NCI-H1436 treated with DMSO at 0.1 percent for 48 hours (cell line): ENCODE measurements at regions not wholly inside any gene's neighbourhood (a gene's known extent, or its start where the extent isn't known, plus 50 kb on each side); places are given as distances from the start of the nearest gene placed in this dataset.
"Not testable (repeated sequence)": the region's sequence is repeated elsewhere in the genome, so short reads cannot be mapped to it uniquely, and the experiment has no call there.

Experiments
- DNase-seq: peaks from one replicate; lab custom pipeline; 2025; lab: John Stamatoyannopoulos, UW

DNA sequence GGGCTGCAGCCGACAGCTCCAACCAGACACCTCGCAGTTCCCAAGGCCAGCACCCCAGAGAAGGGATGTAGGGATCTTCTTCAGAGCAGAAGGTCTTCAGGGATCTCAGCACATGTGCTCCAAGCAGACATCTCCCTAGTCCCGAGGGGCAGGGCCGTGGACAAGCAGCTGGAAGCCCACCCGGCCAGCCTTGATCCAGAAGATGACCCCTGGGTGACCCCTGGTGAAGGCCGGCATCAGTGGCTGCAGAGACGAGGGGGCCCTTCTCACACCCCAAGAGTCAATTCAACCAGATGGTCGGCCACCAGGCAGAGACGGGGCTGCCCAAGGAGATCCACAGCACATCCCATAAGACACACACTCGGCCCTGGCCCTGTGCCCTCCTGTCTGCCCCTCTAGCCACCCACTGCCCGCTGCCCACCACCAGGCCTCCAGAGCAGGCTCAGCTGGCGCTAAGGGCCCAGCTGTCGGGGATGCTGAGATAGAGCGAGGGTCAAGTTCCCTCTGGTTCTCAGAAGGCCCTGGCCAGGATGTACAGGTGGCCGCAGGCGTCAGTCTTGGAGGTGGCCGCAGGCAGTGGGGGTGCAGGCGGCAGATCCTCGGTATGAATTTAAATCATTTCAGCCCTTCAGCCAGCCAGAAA, 168.3 kb downstream of the BRD1 start:
- no peak for DNase-seq

- no peak for DNase-seq
Measured at GRCh38 chr22:49658902-49659280, 168.8 kb downstream of the BRD1 start.

DNA sequence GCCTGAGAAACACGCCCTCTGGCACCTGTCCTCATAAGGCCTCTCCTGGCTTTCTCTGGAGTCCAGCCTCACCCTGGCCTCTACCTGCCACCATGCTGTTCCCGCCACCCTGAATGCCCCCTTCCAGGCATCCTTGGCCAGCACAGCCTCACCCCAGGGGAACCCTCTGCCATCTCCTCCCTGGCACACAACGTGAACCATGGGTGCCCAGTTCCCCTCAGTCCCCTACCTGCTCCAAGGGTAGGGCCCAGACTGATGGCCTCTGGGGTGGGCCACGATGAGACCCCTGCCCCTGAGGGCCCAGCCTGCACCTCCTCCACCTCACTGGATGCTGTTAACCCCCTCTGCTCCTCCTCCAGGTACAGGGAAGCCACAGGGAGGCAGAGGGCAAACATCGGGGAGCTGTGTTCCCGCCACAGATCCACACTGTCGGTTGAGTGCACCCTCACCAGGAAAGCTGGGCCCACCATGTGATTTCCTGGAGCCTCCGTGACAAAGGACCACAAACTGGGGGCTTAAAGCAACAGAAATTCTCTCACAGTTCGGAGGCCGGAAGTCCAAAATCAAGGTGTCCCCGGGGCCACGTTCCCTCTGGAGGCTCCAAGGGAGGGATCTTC, 169.6 kb downstream of the BRD1 start:
- DNase-seq = no peak

DNA sequence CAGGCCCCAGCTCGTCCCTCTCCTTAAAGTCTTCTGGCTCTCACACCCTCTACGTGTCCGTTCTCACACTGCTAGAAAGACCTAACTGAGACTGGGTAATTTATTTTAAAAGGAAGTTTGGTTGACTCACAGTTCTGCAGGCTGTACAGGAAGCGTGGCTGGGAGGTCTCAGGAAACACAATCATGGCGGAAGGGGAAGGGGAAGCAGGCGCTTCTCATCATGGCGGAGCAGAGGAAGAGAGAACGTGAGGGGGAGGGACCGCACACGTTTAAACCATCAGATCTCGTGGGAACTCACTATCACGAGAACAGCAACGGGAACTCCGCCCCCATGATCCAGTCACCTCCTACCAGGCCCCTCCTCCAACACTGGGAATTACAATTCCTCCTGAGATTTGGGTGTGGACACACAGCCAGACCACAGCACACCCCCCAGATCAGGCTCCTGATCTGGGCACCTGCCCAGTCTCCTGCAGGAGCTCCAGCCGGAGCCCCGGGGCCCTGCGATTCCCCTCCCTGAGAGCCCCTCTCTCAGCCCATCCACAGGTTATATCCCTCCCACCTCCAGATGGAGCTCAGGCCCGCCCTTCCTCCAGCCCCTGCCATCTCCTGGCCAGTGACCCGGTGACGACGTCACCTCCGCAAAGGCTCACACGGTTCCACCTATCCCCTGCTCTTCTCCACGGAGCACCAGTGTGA, 170.2 kb downstream of the BRD1 start:
- DNase-seq = no peak

DNA sequence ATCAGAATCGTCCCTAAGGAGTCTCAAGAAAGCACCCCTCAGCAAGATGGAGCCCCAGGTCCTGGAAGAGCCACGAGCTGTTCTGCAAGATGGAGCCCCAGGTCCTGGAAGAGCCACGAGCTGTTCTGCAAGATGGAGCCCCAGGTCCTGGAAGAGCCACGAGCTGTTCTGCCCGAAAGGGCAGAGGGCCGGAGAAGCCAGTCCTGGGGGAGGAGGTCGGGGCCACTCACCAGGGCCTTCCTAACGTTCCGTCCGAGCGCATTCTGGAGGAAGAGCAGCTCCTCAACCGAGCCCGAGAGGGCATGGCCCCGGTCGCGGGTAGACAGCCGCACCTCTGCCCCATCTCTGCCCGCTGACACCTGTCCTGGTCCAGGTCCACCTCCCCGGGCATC, 170.8 kb downstream of the BRD1 start:
- DNase-seq = not testable (repeated sequence)

GRCh38 chr22:49656291-49656851, 171.3 kb downstream of the BRD1 start:
- no peak for DNase-seq

GRCh38 chr22:49655168-49655812, 172.4 kb downstream of the BRD1 start:
- DNase-seq = no peak

DNA sequence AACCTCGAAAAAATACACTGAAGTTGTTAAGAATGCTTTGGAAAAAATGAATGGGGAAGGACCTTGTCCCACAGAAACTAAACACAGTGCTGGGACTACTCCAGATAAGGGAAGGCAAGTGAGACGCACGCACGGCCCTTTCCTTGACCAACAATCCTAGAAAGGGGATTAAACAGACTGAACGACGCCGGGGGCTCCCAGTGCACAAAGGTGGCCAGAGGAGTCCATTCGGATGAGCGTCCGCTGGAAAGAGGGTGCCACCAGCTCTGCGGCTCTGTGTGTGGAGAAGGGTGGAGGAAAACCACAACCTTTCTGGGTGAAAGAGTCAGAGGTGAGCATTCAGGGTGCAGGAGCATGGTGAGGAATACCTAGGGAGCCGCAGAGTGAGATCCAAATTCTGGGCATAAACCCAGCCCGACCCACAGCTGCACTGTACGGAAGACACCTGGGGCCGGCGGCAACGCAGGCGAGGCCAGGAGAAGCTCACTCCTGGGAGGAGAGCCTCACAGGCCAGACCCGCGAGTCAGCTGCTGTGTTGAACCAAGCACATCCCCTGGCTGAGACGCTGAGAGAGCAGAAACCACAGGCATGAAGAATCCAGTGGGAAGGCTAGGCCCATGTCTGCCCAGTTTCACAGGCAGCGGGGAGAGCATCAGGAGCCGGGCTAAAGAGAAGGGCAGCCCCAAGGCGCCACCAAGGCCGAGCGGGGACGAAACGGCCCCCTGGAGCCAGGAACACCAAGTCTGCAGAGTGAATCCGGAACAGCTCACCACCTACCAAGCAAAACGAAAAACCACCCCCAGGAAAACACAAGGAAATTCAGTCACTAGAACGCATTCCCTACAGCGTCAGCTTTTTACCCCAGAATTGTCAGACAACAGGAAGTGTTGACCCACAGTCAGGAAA, 177.1 kb downstream of the BRD1 start:
- no peak for DNase-seq

GRCh38 chr22:49649166-49650068, 178.3 kb downstream of the BRD1 start:
- DNase-seq = no peak

DNA sequence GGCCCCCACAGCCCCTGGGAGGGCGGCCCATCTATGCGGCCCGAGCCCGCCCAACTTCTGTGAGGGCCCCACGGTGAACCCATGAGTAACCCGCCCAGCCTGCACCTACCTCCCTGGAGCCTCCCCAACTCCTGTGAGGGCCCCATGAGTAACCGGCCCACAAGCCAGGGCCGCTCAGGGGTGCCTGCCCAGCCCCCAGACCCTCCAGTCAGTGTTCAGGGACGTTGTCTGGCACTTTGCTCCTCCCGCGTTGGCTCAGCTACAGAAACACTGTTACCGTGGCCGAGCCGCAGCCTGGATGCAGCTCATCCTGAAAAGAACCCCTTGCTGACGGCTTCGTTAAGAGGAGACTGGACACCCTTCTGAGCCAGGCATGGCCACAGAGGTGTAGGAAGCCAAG, 179.6 kb downstream of the BRD1 start:
- DNase-seq = no peak

GRCh38 chr22:49647627-49648026, 180.0 kb downstream of the BRD1 start:
- no peak for DNase-seq

DNA sequence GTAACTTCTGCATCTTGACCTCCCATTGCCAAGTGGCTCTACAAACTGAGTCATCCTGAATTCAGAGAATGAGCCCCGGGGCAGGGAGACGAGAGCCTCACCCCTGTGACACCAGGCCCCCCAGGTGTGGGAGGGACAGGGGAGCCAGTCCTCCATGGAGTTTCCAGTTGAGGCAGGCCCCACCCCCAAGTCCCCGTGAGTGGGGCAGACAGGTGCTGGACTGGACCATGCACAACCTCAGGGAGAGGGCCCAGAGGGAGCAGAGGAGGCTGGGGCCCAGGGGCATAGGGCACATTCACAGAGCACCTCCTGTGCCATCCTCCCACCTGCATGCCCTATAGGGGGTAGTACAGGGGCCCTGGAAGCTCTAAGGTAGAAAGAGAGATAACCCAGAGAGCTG, 180.8 kb downstream of the BRD1 start:
- no peak for DNase-seq

DNA sequence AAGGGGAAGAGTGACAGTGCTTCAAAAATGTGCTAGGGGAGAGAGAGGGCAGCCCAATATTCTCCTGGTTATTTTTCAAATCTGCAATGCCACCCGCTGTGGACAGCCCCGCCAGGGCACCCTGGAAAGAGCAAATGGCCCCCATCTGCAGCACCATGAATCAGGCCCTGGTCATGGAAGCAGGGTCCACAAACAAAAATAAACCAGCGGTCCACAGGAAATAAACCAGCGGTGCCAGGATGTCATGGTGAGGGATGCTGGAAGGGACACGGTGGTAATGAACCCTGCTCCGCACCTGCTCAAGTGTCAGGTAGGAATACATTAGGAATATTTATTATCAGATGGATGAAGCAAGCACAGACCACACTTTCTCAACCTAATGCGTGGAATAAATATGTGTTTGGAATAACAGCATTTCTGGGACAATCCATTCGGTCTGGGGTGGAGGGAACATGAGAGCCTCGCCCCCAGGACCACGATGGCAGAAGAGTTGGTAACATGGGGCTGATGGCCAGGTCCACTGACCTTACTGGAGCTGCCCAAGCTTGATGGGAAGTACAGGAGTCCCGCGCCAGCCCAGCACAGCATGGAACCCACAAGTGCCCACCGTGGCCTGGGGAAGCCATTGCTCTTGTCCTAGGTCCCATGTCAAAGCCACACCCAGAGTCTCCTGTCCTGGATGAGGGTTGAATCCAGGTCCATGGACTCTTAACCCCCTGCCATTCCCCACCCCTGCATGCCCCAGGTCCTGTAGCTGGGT, 181.7 kb downstream of the BRD1 start:
- no peak for DNase-seq

- DNase-seq = no peak
Measured at GRCh38 chr22:49645257-49645656, 182.4 kb downstream of the BRD1 start.

GRCh38 chr22:49643998-49644397, 183.7 kb downstream of the BRD1 start:
- DNase-seq = no peak

- no peak for DNase-seq
Measured at GRCh38 chr22:49643466-49643865, 184.2 kb downstream of the BRD1 start.

DNA sequence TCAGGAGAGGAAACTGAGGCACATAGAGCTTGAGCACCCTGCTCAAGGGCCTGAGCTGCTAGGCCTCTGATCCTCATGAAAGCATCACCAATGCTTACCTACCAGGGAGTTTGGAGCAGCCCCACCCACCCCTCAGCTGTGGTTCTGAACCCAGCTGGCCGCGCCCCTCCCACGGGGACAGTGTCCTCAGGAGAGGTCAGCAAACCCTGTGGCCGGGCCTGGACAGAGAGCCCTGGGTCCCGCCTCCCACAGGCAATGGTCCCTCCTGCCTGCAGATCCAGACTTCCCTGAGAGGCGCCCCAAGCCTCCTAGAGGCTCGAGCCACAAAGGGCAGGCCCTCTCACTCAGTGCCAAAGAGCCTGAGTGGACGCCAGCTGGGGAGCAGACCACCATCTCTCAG, 184.9 kb downstream of the BRD1 start:
- no peak for DNase-seq

DNA sequence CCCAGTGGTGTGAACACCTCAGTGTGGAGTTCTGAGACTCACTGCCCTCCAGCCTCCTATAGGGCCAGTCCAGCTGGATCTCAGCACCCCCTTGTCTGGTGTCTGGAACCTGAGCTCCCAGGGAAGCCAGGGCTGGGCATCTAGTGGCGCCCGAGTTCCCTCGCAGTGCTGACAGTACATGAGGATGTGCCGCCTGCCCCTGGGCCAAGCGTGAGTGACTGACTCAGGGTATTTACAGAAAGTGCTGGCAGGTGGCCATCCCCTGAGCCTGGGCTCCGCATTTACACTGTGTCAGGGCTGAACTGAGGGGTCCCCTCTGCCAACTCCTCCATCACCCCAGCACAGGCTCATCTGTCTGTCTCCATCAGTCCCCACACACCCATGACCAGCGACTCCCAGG, 185.3 kb downstream of the BRD1 start:
- no peak for DNase-seq

- no peak for DNase-seq
Measured at GRCh38 chr22:49641770-49642313, 185.8 kb downstream of the BRD1 start.
